ENCODE measurements at regions not wholly inside any gene's neighbourhood (a gene's known extent, or its start where the extent isn't known, plus 50 kb on each side); places are given as distances from the start of the nearest gene placed in this dataset.

- no peak for DNase-seq (ENCODE audit: extremely low read depth, low read depth, low spot score)
Measured at GRCh38 chr5:166163996-166164610, 2127.3 kb upstream of the WWC1 start.

GRCh38 chr5:166165596-166165995 lies 2125.8 kb upstream of the WWC1 start:
- DNase-seq (ENCODE audit: extremely low read depth, low read depth, low spot score): no peak

- DNase-seq (ENCODE audit: extremely low read depth, low read depth, low spot score): no peak
Measured at GRCh38 chr5:166166071-166166470, 2125.4 kb upstream of the WWC1 start.

GRCh38 chr5:166172597-166172996 lies 2118.8 kb upstream of the WWC1 start:
- no peak for DNase-seq (ENCODE audit: extremely low read depth, low read depth, low spot score)

- DNase-seq (ENCODE audit: extremely low read depth, low read depth, low spot score): no peak
Measured at GRCh38 chr5:166178411-166179080, 2112.9 kb upstream of the WWC1 start.

- no peak for DNase-seq (ENCODE audit: extremely low read depth, low read depth, low spot score)
Measured at GRCh38 chr5:166185185-166185584, 2106.3 kb upstream of the WWC1 start.

- no peak for DNase-seq (ENCODE audit: extremely low read depth, low read depth, low spot score)
Measured at GRCh38 chr5:166188501-166189325, 2102.7 kb upstream of the WWC1 start.

- no peak for DNase-seq (ENCODE audit: extremely low read depth, low read depth, low spot score)
Measured at GRCh38 chr5:166192696-166193095, 2098.7 kb upstream of the WWC1 start.

- no peak for DNase-seq (ENCODE audit: extremely low read depth, low read depth, low spot score)
Measured at GRCh38 chr5:166195981-166196380, 2095.5 kb upstream of the WWC1 start.

GRCh38 chr5:166200532-166200931 lies 2090.9 kb upstream of the WWC1 start:
- no peak for DNase-seq (ENCODE audit: extremely low read depth, low read depth, low spot score)

GRCh38 chr5:166211640-166212039 lies 2079.8 kb upstream of the WWC1 start:
- DNase-seq (ENCODE audit: extremely low read depth, low read depth, low spot score): no peak

GRCh38 chr5:166236327-166236726 lies 2055.1 kb upstream of the WWC1 start:
- DNase-seq (ENCODE audit: extremely low read depth, low read depth, low spot score): no peak

GRCh38 chr5:166240705-166241104 lies 2050.7 kb upstream of the WWC1 start:
- no peak for DNase-seq (ENCODE audit: extremely low read depth, low read depth, low spot score)

GRCh38 chr5:166245556-166245955 lies 2045.9 kb upstream of the WWC1 start:
- DNase-seq (ENCODE audit: extremely low read depth, low read depth, low spot score): no peak

GRCh38 chr5:166251786-166252185 lies 2039.7 kb upstream of the WWC1 start:
- no peak for DNase-seq (ENCODE audit: extremely low read depth, low read depth, low spot score)

- DNase-seq (ENCODE audit: extremely low read depth, low read depth, low spot score): no peak
Measured at GRCh38 chr5:166257661-166258060, 2033.8 kb upstream of the WWC1 start.

GRCh38 chr5:166262395-166262794 lies 2029.0 kb upstream of the WWC1 start:
- DNase-seq (ENCODE audit: extremely low read depth, low read depth, low spot score): no peak

GRCh38 chr5:166267907-166268306 lies 2023.5 kb upstream of the WWC1 start:
- no peak for DNase-seq (ENCODE audit: extremely low read depth, low read depth, low spot score)

GRCh38 chr5:166270712-166271111 lies 2020.7 kb upstream of the WWC1 start:
- no peak for DNase-seq (ENCODE audit: extremely low read depth, low read depth, low spot score)

- no peak for DNase-seq (ENCODE audit: extremely low read depth, low read depth, low spot score)
Measured at GRCh38 chr5:166276006-166276405, 2015.4 kb upstream of the WWC1 start.

- no peak for DNase-seq (ENCODE audit: extremely low read depth, low read depth, low spot score)
Measured at GRCh38 chr5:166279828-166280227, 2011.6 kb upstream of the WWC1 start.

GRCh38 chr5:166281433-166281832 lies 2010.0 kb upstream of the WWC1 start:
- no peak for DNase-seq (ENCODE audit: extremely low read depth, low read depth, low spot score)
